Uterus (tissue), 2 donors: ENCODE measurements at regions not wholly inside any gene's neighbourhood (a gene's known extent, or its start where the extent isn't known, plus 50 kb on each side); places are given as distances from the start of the nearest gene placed in this dataset.

Experiments used
- POLR2A ChIP-seq, 2 donors: fragments of 450-650 bp; IDR thresholded peaks; one replicate each; pipeline ENCODE4 v1.6.1; 2016; ENCODE audit warnings: antibody characterized with exemption in 2 of 2, mild to moderate bottlenecking in 1 of 2, moderate library complexity in 1 of 2
- TF ChIP-seq, protein P1 (sequence below), 4 experiments: fragments of 200-600 bp in 2 of 4; fragments of 450-650 bp in 2 of 4; sonication (generic) in 2 of 4; IDR thresholded peaks; one replicate each; pipeline ENCODE4 v1.5.1; 2016 to 2019; ENCODE audit warnings: antibody characterized with exemption in 4 of 4, mild to moderate bottlenecking in 2 of 4, moderate library complexity in 1 of 4

DNA sequence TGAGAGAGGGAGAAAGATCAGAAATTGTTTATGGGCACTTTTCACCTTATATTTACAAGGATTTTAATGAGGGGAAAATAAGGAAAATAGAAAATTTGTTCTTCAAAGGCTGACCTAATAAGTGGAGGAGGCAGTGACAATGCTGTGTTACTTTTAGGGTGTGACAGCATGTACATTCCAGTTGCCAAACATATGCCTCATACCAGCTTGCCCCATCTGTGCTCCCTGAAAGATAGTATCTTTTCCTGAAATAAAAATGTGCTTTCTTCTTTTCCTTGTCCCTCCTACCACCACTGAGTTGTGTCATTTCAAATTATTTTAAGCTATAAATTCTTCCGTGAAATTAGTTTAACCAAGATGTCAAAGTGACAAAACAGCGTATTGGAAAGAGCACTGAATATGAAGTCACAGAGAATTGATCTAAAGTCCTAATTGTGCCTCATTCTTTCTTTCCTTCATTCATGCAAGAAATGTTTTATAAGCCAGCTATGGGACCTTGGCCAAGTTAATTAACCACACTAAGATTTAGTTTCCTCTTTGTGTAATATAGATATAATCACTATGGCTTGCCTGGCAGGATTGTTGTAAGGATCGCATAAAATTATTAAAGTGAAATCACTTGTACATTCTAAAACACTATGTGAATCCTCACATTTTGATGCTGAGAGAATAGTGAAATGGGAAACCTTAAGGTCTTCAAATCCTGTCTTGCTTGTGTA, 1307.5 kb upstream of the TENM4 start:
- TF ChIP-seq, protein P1, sequence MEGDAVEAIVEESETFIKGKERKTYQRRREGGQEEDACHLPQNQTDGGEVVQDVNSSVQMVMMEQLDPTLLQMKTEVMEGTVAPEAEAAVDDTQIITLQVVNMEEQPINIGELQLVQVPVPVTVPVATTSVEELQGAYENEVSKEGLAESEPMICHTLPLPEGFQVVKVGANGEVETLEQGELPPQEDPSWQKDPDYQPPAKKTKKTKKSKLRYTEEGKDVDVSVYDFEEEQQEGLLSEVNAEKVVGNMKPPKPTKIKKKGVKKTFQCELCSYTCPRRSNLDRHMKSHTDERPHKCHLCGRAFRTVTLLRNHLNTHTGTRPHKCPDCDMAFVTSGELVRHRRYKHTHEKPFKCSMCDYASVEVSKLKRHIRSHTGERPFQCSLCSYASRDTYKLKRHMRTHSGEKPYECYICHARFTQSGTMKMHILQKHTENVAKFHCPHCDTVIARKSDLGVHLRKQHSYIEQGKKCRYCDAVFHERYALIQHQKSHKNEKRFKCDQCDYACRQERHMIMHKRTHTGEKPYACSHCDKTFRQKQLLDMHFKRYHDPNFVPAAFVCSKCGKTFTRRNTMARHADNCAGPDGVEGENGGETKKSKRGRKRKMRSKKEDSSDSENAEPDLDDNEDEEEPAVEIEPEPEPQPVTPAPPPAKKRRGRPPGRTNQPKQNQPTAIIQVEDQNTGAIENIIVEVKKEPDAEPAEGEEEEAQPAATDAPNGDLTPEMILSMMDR (IDR thresholded peaks at IDR 0.05), result no peak
- TF ChIP-seq POLR2A (IDR thresholded peaks at IDR 0.05), result no peak
